K562 (cell line): ENCODE measurements at regions not wholly inside any gene's neighbourhood (a gene's known extent, or its start where the extent isn't known, plus 50 kb on each side); places are given as distances from the start of the nearest gene placed in this dataset.
"Not testable (repeated sequence)": the region's sequence is repeated elsewhere in the genome, so short reads cannot be mapped to it uniquely, and the experiment has no call there.

Source experiments
- ATAC-seq: fragments of 200-7000 bp; cut with Tn5 transposase; 3 replicates; pipeline ENCODE4 v1.9.1; 2020; ENCODE audit warnings: moderate library complexity
- BruUV-seq: library from RNA; stranded (reverse); fragments of 400-500 nt; replicated peaks from 2 replicates; lab custom pipeline; 2021; lab: Mats Ljungman, UMichigan
- CTCF ChIA-PET: fragments of 300-600 bp; formaldehyde crosslinking; extraction: SDS; loops from one replicate; lab custom pipeline; 2021; ENCODE audit warnings: low intra/inter-chr PET ratio; lab: Yijun Ruan, JAX
- POLR2A ChIA-PET: fragments of 300-600, 350-650 bp; sonication (Branson Sonifier 250); formaldehyde crosslinking; extraction: SDS; loops from one replicate; lab custom pipeline; 2021; ENCODE audit warnings: antibody characterized with exemption, inconsistent platforms; lab: Yijun Ruan, JAX
- DNase-seq, 4 experiments: peaks; one replicate each; pipeline versions ENCODE4 v3.0.0 to v3.0.0-alpha.2; 2011 to 2018; ENCODE audit warnings: low spot score in 3 of 4, mixed read lengths in 3 of 4; ENCODE audit errors: extremely low read depth in 1 of 4
- FAIRE-seq: peaks from 2 replicates; lab custom pipeline; 2011; peaks lifted over from hg19 to GRCh38; lab: Jason Lieb, UNC
- H2AFZ ChIP-seq: 2 replicates; pipeline ENCODE4 v1.6.0; 2011; ENCODE audit warnings: low read depth, low read length, control low read depth, inconsistent platforms
- H3K27ac ChIP-seq: fragments of 200-600 bp; 3 replicates; pipeline ENCODE4 v1.8.0; 2011; ENCODE audit warnings: low read depth, mild to moderate bottlenecking, control low read depth, inconsistent platforms, low read length, moderate library complexity, mixed read lengths; ENCODE audit errors: extremely low read depth
- H3K27me3 ChIP-seq, 2 experiments: fragments of 300-600 bp in 1 of 2; 2 replicates in 1 of 2; 3 replicates in 1 of 2; pipeline versions ENCODE4 v1.6.0 to v1.8.0; 2011; ENCODE audit warnings: inconsistent platforms in 2 of 2, low read length in 2 of 2, mild to moderate bottlenecking in 1 of 2, mixed read lengths in 1 of 2, moderate library complexity in 1 of 2; ENCODE audit not compliant: control insufficient read depth in 2 of 2, insufficient read depth in 2 of 2
- H3K36me3 ChIP-seq: fragments of 300-600 bp; 3 replicates; pipeline ENCODE4 v1.8.0; 2011; ENCODE audit warnings: mild to moderate bottlenecking, low read length, inconsistent platforms; ENCODE audit not compliant: control insufficient read depth, insufficient read depth
- H3K4me1 ChIP-seq, 2 experiments: fragments of 200-600 bp in 1 of 2; replicated peaks in 1 of 2; 2 replicates in 1 of 2; 3 replicates in 1 of 2; pipeline versions ENCODE4 v1.5.1 to v1.8.0; 2011; ENCODE audit warnings: inconsistent platforms in 2 of 2, low read length in 2 of 2, mild to moderate bottlenecking in 1 of 2, mixed read lengths in 1 of 2, moderate library complexity in 1 of 2; ENCODE audit not compliant: control insufficient read depth in 2 of 2, insufficient read depth in 2 of 2
- H3K4me2 ChIP-seq: 2 replicates; pipeline ENCODE4 v1.6.1; 2011; ENCODE audit warnings: low read length, control low read depth, inconsistent platforms, mixed read lengths; ENCODE audit not compliant: insufficient read depth
- H3K4me3 ChIP-seq: fragments of 200-600 bp; sonication (generic), shearing (Covaris generic); 2 replicates; pipeline ENCODE4 v1.5.1; 2016; ENCODE audit warnings: control low read depth, inconsistent platforms
- H3K79me2 ChIP-seq: fragments of 200-600 bp; 3 replicates; pipeline ENCODE4 v1.8.0; 2011; ENCODE audit warnings: low read length, inconsistent platforms; ENCODE audit not compliant: control insufficient read depth, insufficient read depth
- H3K9ac ChIP-seq, 2 experiments: 2 replicates each; pipeline versions ENCODE4 v1.6.0 to v1.6.1; 2011; ENCODE audit warnings: low read depth in 2 of 2, low read length in 2 of 2, control low read depth in 1 of 2, inconsistent platforms in 1 of 2, mild to moderate bottlenecking in 1 of 2, mixed read lengths in 1 of 2; ENCODE audit not compliant: insufficient read depth in 1 of 2
- H3K9me1 ChIP-seq: one replicate; pipeline ENCODE4 v1.6.0; 2011; ENCODE audit warnings: inconsistent platforms, mild to moderate bottlenecking, low read length, moderate library complexity; ENCODE audit not compliant: control insufficient read depth, insufficient read depth
- H3K9me3 ChIP-seq: replicated peaks from 2 replicates; pipeline ENCODE4 v1.5.1; 2011; ENCODE audit warnings: low read depth, low read length, inconsistent platforms; ENCODE audit not compliant: control insufficient read depth, insufficient read depth
- H4K20me1 ChIP-seq: replicated peaks from 2 replicates; pipeline ENCODE4 v1.6.1; 2011; ENCODE audit warnings: low read length, inconsistent platforms, mixed read lengths; ENCODE audit not compliant: control insufficient read depth, insufficient read depth
- ZNF324 ChIP-seq: fragments of 250-450 bp; sonication (Bioruptor Pico); IDR thresholded peaks from 2 replicates; pipeline ENCODE4 v1.4.0; 2020; ENCODE audit warnings: mild to moderate bottlenecking
- ZNF507 ChIP-seq: conservative IDR thresholded peaks from 2 replicates; pipeline ENCODE4 v1.6.1; 2017; ENCODE audit warnings: missing genetic modification characterization, missing compliant biosample characterization
- WGBS: fragments of 100-300 bp; shearing (Covaris generic); methylation state at CpG from one replicate; pipeline ENCODE4 v1.1.6; 2016; ENCODE audit warnings: low coverage, mixed read lengths; ENCODE audit not compliant: insufficient coverage; ENCODE audit errors: missing lambda C conversion rate; 5-methylcytosine and 5-hydroxymethylcytosine counted together
- in situ Hi-C: fragments of 300-500 bp; cut with MboI; formaldehyde crosslinking; loops from 4 replicates; pipeline ENCODE4 v1.15.0; 2018; ENCODE audit warnings: inconsistent platforms, mixed read lengths
- intact Hi-C: fragments of 100-400 bp; cut with micrococcal nuclease; formaldehyde crosslinking; loops from 2 replicates; pipeline ENCODE4 v1.14.2; 2022

DNA sequence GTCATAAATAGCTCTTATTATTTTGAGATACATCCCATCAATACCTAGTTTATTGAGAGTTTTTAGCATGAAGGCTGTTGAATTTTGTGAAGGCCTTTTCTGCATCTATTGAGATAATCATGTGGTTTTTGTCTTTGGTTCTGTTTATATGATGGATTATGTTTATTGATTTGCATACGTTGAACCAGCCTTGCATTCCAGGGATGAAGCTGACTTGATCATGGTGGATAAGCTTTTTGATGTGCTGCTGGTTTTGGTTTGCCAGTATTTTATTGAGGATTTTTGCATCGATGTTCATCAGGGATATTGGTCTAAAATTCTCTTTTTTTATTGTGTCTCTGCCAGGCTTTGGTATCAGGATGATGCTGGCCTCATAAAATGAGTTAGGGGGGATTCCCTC, 62.4 kb downstream of the GPR88 start:
- in situ Hi-C loops, result not testable (repeated sequence)
- WGBS, result 0% methylated on average over 1 of the region's 2 CpGs

DNA sequence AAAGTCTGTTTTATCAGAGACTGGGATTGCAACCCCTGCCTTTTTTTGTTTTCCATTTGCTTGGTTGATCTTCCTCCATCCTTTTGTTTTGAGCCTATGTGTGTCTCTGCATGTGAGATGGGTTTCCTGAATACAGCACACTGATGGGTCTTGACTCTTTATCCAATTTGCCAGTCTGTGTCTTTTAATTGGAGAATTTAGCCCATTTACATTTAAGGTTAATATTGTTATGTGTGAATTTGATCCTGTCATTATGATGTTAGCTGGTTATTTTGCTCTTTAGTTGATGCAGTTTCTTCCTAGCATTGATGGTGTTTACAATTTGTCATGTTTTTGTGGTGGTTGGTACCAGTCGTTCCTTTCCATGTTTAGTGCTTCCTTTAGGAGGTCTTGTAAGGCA, 64.1 kb downstream of the GPR88 start:
- H3K4me1 ChIP-seq, H3K9me1 ChIP-seq, CTCF ChIA-PET, H3K36me3 ChIP-seq, intact Hi-C loops, H3K79me2 ChIP-seq, H4K20me1 ChIP-seq, BruUV-seq, POLR2A ChIA-PET, H3K4me2 ChIP-seq, FAIRE-seq, ATAC-seq, DNase-seq, H2AFZ ChIP-seq, H3K9me3 ChIP-seq, H3K27me3 ChIP-seq, H3K27ac ChIP-seq, H3K9ac ChIP-seq, H3K4me3 ChIP-seq, in situ Hi-C loops: not testable (repeated sequence)
- peak; percentile 94 for TF ChIP-seq ZNF507 (tag)
- 0% methylated on average over 1 of the region's 1 CpG for WGBS

More for the DNA sequence above, 62.4 kb downstream of the GPR88 start:
- H4K20me1 ChIP-seq, H2AFZ ChIP-seq, H3K79me2 ChIP-seq, H3K27me3 ChIP-seq, H3K4me2 ChIP-seq, H3K4me3 ChIP-seq, FAIRE-seq, H3K9ac ChIP-seq, H3K4me1 ChIP-seq, CTCF ChIA-PET, H3K27ac ChIP-seq, ATAC-seq, POLR2A ChIA-PET, BruUV-seq, DNase-seq, H3K36me3 ChIP-seq, intact Hi-C loops, H3K9me1 ChIP-seq, H3K9me3 ChIP-seq: not testable (repeated sequence)
- peak; percentile 93 for TF ChIP-seq ZNF324
